Activated T-cell treated with anti-CD3 and anti-CD28 coated beads, Interleukin-2, amount 50 U/mL, for 24 hours (primary cell): ENCODE measurements at regions not wholly inside any gene's neighbourhood (a gene's known extent, or its start where the extent isn't known, plus 50 kb on each side); places are given as distances from the start of the nearest gene placed in this dataset.

Experiments used
- DNase-seq: peaks from one replicate; pipeline ENCODE4 v3.0.0-alpha.2; 2020
- H3K27ac Mint-ChIP-seq: 2 replicates; pipeline ENCODE4 v1.8.0; 2020; ENCODE audit warnings: mild to moderate bottlenecking, mixed read lengths
- H3K27me3 Mint-ChIP-seq: 2 replicates; pipeline ENCODE4 v1.8.0; 2020; ENCODE audit warnings: mixed read lengths
- H3K36me3 Mint-ChIP-seq: 2 replicates; pipeline ENCODE4 v1.8.0; 2020; ENCODE audit warnings: low read depth, mixed read lengths
- H3K4me1 Mint-ChIP-seq: 2 replicates; pipeline ENCODE4 v1.8.0; 2020; ENCODE audit warnings: low read depth, mixed read lengths
- H3K4me3 Mint-ChIP-seq: 2 replicates; pipeline ENCODE4 v1.8.0; 2020; ENCODE audit warnings: mild to moderate bottlenecking, moderate library complexity, mixed read lengths
- H3K9me3 Mint-ChIP-seq: 2 replicates; pipeline ENCODE4 v1.8.0; 2020; ENCODE audit warnings: mixed read lengths

DNA sequence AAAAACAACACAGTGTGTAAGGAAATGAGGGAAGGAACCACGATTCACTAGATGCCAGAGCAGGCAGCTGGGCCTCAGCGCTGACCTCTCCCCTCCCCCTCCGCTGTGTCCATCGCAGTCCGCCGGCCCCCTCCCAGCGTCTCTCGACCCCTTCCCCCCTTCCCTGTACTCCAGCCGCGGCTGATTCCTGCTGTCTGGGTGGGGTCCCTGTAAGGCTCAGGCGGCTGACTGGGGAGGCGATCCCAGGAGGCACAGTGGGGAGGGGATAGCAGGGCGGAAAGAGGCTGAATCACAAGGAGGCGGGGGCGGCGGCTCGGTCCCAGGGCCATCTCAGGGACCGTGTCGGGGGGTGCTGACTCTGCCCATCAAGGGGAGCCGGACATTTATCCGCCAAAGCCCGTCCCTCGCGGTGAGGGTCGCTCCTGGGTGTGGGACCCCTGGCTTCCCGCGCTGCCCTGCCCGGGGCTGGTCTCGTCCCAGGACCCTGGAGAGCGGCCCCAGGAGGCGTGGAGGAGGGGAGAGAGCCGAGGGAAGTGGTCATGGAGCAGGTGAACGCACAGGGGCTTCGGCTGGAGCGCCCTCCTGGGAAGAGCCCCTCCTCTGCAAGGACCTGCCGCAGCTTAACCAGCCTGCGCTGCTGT, 241.9 kb downstream of the PTPRU start:
- DNase-seq, result no peak
- Mint-ChIP-seq H3K36me3 (no peaks in the 10 kb centered on the region), H3K4me1 (no peaks in the 10 kb centered on the region), H3K4me3 (no peak overlapping the region), H3K9me3 (no peaks in the 10 kb centered on the region), H3K27ac (no peak overlapping the region), H3K27me3 (peaks cover 59% of the 10 kb centered on the region)

DNA sequence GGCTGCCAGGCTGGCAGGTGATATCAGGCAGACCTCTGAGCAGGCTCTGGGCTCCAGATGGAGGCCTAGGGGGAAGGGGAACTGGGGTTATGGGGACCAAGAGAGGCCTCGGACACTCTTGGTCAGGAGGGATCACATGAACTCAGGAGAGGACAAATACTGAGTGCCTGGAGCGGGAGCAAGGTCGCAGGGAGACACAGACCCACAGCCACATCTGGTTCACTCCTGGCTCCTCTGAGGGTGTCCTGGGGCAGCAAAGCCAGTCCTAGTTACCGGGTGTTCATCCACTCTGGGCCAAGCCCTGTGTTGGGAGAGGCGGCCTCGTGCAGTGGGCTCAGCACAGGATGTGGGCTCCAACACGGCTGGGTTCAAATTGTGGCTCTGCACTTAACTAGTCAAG, 239.0 kb downstream of the PTPRU start:
- Mint-ChIP-seq H3K9me3 (no peaks in the 10 kb centered on the region), H3K27me3 (peaks cover 63% of the 10 kb centered on the region), H3K4me1 (no peaks in the 10 kb centered on the region), H3K36me3 (no peaks in the 10 kb centered on the region), H3K27ac (no peak overlapping the region), H3K4me3 (no peak overlapping the region)
- DNase-seq, result no peak

DNA sequence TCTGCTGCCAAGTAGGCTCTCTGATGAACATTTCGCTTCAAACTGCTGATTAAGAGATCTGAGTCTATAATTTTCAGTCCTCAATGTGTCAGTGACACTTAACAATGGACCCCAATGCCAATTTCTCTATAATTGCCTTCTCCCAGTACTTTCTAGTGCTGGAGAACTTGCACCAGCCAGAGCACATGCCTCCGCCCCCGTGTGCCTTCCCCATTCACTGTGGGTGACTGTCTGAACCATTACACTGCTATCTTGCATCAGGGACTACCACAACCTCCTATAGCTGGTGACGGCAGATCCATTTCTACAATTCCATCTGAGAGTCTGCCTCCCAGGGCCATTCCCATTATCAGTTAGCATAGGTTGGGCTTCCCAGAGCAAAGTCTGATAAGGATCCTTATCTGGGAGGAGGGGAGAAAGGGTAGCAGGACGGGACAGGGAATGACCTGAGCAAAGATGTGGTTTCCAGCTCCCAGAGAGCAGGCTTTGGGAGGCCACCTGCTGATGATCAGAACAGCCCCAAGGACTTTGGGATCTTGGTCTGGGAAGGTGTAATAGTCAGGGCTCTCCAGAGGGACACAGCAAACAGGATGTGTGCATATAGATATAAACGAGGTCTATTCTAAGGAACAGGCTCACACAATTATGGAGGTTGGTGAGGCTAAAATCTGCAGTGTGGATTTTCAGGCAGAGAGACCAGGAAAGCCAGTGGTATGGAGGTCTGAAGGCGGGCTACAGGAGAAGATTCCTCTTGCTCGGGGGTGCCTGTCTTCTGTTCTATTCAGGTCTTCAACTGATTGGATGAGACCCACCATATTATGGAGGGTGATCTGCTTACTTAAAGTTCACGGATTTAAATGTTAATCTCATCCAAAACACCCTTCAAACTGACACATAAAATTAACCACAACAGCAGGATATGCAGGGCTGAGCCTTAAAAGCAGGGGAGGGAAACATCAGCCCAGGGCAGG, 238.2 kb downstream of the PTPRU start:
- Mint-ChIP-seq H3K4me1 (no peaks in the 10 kb centered on the region), H3K4me3 (no peak overlapping the region), H3K27ac (no peak overlapping the region), H3K27me3 (peaks cover 63% of the 10 kb centered on the region), H3K36me3 (no peaks in the 10 kb centered on the region), H3K9me3 (no peaks in the 10 kb centered on the region)
- no peak for DNase-seq

DNA sequence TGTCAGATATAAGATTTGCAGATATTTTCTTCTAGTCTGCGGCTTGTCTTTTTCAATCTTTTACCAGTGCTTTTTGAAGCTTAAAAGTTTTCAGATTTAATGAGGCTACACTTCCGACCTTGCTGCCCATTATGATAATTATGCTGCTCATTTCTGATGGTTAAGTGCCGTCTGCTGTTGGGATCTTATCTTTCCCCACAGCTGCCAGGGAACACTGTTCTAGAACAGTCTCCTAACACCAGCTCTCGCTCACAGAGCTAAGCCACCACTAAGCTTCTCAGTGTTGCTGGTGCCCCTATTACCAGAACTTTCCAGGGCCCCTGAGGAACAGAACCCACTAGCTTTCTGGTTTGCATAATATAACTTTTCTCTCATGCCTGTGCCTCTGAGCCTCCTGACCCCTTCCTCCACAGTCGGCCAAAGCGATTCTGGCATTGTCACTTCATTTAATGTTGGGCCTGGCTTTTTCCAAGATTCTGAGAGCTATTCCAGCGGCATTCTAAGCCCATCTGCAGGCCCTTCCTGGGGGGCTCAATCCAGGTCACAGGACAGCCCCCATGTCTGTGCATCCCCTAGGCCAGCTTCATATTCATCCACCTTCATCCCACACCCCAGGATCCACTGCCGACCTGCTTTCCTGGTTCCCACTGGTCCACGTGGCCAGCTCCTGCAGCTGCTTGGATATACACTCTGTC, 237.0 kb downstream of the PTPRU start:
- Mint-ChIP-seq H3K9me3 (no peaks in the 10 kb centered on the region), H3K27me3 (peaks cover 58% of the 10 kb centered on the region), H3K4me3 (no peak overlapping the region), H3K27ac (no peak overlapping the region), H3K36me3 (no peaks in the 10 kb centered on the region), H3K4me1 (no peaks in the 10 kb centered on the region)
- DNase-seq, result no peak

DNA sequence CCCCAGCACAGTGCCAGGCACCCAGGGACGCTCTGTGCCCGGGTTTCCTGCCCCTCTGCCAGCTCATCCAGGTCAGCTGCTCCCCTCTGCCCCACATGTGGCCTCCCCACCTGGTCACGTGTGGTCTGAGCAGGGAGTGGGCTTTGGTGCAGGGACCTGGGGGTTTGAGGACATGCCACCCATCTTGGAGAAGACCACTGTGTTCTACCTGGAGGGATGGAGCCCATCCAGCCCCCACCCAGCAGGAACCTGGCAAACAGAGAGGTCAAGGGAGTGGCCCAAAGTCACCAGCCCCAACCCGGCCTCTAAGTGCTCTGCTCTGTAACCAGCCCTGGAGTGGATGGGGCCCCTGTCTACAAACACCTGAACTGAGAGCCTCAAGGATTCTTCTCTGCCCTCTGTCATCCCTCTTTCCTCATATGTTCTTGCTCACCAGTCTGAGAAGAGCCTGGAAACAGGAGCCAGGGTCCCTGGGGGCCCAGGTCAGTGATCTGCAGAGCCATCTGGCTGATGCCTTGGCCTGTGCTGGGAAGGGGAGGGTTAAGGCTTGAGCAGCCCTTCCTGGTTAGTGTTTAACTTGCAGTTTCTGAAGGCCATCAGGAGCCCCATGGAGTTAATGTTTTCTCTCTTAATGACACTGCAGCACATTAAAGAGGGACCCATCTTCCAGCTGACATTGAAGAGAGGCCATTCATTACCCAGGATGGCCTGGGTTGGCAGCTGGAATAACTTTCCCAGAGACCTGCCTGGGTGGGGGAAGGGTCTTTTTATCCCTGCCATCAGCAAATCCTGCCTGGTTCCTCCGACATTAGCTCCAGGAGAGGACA, 235.4 kb downstream of the PTPRU start:
- peaks cover 49% of the 10 kb centered on the region for H3K27me3 Mint-ChIP-seq

DNA sequence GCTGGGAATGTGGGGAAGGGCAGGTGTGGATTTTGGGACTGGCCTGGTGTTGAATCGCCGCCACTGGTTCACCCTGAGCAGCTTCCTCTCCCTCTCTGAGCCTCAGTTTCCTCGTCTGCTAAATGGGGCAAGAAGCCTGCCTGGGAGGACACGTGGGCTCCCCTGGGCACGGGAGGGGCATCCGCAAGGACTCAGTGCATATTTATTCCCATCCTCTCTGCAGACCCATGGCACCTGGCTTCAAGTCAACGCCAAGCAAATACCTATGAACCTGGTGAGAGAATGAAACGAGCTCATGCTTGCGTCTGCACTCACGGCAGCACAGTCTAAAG, 234.4 kb downstream of the PTPRU start:
- no peak for DNase-seq
- peaks cover 41% of the 10 kb centered on the region for H3K27me3 Mint-ChIP-seq
- no peak overlapping the region for H3K4me3 Mint-ChIP-seq
- no peaks in the 10 kb centered on the region for H3K9me3 Mint-ChIP-seq
- H3K27ac Mint-ChIP-seq, result no peak overlapping the region
- H3K36me3 Mint-ChIP-seq, result no peaks in the 10 kb centered on the region
- H3K4me1 Mint-ChIP-seq, result no peaks in the 10 kb centered on the region

More for the DNA sequence above, 235.4 kb downstream of the PTPRU start:
- H3K9me3 Mint-ChIP-seq, result no peaks in the 10 kb centered on the region
- no peak overlapping the region for H3K4me3 Mint-ChIP-seq
- no peak for DNase-seq
- no peak overlapping the region for H3K27ac Mint-ChIP-seq
- no peaks in the 10 kb centered on the region for H3K36me3 Mint-ChIP-seq
- H3K4me1 Mint-ChIP-seq, result no peaks in the 10 kb centered on the region

DNA sequence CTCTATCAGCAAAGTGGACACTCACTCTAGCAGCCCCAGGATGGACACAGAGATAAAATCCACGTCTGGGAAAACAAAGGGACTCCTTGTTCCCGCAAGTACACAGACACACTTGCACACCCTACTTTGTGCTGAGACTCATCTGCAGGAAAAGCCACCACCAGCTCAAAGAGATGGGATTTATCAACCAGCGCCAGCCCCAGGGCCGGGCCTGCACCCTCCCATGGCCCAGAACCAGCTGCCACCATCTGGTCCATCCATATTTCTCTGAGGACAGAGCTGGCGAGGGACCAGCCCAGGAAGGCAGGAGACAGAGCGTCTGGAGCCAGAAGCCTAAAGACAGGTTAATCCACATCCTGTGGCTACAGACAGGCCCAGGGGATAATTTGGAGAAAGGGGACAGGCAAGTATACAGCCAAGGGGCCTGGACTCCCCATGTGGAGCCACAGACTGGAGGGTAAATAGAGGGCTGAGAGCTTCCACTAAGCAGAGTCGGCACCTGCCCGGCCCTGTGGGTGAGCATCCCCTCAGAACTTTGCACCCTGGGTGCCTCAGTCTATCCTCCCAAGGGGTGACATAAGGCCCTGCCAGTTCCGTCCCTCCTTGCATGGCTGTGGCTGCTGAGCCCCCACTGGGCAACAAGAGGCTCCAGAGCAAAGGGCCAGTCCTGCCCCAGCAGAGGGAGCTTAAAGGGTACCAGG, 233.9 kb downstream of the PTPRU start:
- DNase-seq, result no peak
- Mint-ChIP-seq H3K27me3 (peaks cover 36% of the 10 kb centered on the region), H3K27ac (no peak overlapping the region), H3K4me1 (no peaks in the 10 kb centered on the region), H3K36me3 (no peaks in the 10 kb centered on the region), H3K9me3 (no peaks in the 10 kb centered on the region), H3K4me3 (no peak overlapping the region)

DNA sequence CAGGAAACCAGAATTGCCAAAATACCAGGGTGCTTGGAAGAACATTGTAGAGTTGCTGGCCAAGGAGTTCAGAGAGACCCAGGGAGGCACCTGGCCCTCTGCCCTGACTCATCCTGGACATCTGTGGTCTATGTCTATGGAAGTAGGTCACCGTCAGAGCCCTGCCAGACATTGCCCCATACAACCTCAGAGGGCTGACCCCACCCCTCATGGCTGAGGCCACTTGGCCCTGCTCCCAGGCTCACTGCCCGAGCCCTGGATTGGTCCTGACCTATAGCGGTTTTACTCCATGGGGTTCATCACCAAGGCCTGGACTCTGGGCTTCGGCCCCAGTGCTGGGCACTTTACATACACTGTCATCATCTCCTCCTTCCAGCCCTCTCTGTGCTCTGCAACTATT, 233.1 kb downstream of the PTPRU start:
- DNase-seq, result no peak
- no peak overlapping the region for H3K27ac Mint-ChIP-seq
- H3K4me3 Mint-ChIP-seq, result no peak overlapping the region
- peaks cover 29% of the 10 kb centered on the region for H3K27me3 Mint-ChIP-seq
- H3K36me3 Mint-ChIP-seq, result no peaks in the 10 kb centered on the region
- H3K4me1 Mint-ChIP-seq, result no peaks in the 10 kb centered on the region
- peaks cover 1% of the 10 kb centered on the region for H3K9me3 Mint-ChIP-seq

DNA sequence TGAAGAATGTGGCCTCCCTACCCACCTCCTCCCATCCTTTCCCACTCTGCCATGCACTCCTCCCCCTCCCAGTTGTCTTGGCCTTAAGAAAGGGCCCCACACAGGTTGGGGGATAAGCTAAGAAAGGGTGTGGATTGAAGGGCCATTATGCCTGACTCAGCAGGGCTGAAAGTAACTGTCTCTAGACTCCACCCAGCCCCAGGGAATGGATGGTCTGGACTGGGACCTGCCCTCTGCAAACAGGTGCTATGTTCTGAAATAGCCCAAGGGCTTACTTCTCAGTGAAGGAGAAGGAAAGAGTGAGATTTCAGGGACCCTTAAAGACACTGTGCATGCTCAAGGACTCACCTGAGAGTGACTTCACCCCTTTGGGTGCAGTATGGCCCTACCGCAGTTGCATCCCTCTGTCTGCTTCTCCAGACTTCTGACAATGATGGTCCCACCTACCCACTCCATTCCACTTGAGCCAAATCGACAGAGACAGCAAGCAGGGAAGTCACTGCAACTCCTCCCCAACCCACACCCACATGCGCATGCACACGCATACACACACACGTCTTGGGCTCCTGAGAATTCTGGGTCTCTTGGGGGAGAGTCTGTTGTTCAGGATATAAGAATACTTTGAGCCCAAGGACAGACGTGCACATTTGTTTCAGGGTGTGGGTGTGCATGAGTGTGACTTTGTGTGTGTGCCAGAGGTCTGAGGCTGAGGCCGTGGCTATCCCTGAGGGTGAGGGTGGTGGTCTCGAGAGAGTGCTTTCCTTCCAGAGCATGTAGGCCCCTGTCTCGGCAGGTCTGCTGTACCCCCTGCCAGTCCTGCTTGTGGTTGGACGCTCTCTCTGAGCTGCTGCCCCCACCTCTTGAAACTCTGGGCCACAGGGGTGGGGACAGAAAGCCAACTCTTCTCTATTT, 231.9 kb downstream of the PTPRU start:
- Mint-ChIP-seq H3K27ac (no peak overlapping the region), H3K4me3 (no peak overlapping the region), H3K36me3 (no peaks in the 10 kb centered on the region), H3K9me3 (peaks cover 2% of the 10 kb centered on the region), H3K27me3 (peaks cover 18% of the 10 kb centered on the region), H3K4me1 (no peaks in the 10 kb centered on the region)
- no peak for DNase-seq

DNA sequence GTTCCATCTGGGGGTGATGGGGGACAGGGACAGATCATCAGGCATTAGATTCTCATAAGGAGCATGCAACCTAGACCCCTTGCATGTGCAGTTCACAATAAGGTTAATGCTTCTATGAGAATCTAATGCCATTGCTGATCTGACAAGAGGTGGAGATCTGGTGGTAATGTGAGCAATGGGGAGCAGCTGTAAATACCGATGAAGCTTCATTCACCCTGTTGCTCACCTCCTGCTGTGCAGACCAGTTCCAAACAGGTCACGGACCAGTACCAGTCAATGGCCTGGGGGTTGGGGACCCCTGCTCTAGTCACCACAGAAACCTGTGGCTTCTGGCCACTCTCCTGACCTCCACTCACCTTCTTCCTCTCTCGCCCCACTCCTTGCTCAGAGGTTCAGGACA, 229.9 kb downstream of the PTPRU start:
- Mint-ChIP-seq H3K36me3 (no peaks in the 10 kb centered on the region), H3K27ac (no peak overlapping the region), H3K4me3 (no peak overlapping the region), H3K9me3 (peaks cover 2% of the 10 kb centered on the region), H3K4me1 (no peaks in the 10 kb centered on the region), H3K27me3 (peaks cover 18% of the 10 kb centered on the region)
- no peak for DNase-seq

DNA sequence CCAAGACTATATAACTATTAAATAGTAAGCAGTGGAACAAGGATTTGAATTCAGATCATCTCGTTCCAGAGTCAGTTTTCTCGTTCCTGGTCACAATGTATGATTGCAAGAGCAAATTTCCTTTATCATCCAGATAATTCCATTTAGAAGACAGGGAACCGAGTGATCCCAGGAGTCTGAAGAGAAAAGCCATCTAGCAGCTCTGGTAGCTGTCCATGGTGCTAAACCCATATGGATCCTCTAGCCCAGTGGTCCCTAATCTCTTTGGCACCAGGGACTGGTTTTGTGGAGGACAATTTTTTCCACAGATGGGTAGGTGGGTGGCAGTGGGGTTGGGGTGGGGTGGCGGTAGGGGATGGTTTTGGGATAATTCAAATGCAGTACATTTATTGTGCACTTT, 229.4 kb downstream of the PTPRU start:
- H3K27ac Mint-ChIP-seq, result no peak overlapping the region
- no peaks in the 10 kb centered on the region for H3K4me1 Mint-ChIP-seq
- DNase-seq, result no peak
- no peak overlapping the region for H3K4me3 Mint-ChIP-seq
- H3K36me3 Mint-ChIP-seq, result no peaks in the 10 kb centered on the region
- H3K27me3 Mint-ChIP-seq, result peaks cover 14% of the 10 kb centered on the region
- peaks cover 2% of the 10 kb centered on the region for H3K9me3 Mint-ChIP-seq

DNA sequence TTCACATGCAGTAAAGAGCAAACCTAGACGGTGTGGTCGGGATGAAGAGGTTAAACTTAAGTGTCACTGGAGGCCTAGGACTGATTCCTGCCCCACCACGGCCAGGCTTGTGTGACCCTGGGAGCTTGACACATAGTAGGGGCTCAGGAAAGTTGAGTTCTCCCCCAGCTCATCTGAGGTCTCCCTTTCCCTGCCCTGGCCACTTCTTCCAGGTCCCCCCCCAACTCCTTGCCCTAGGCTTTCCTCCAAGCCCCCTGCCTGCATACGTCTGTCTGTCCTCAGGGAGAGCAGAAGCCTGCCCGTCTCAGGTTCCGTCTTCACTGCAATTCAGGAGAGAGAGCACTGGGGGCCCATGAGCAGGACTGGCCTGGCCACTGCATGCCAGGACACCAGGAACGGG, 225.8 kb downstream of the PTPRU start:
- Mint-ChIP-seq H3K36me3 (no peaks in the 10 kb centered on the region), H3K9me3 (peaks cover 2% of the 10 kb centered on the region), H3K4me1 (no peaks in the 10 kb centered on the region), H3K27ac (no peak overlapping the region), H3K4me3 (no peak overlapping the region), H3K27me3 (peaks cover 3% of the 10 kb centered on the region)
- no peak for DNase-seq

DNA sequence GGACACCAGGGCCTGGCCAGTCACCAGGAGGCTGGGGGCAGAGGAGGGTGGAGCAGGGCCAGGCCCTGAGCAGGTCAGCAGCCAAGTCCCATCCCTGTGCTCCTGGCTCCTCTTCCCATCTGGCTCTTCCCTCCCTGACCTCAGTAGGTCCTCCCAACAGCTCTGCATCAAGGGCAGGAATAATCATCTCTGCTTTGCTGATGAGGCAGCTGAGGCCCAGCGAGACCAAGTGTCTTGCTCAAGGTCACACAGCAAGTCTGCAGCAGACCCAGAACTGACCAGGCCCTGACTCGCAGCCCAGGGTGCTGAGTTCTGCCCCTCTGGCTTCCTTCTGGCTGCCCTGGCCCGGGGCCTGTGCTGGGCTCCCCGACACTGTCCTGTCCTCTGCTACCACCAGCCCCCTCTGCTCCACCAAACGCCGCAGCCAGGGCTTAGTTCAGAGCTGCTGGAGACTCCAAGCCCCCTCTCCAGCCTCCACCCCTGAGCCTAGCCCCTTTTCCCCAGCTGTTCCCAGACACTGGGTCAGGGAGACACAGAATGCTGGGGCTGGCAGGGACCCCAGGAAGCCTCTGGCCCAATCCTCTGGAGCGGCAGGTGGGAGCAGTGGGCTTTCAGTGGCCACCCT, 224.9 kb downstream of the PTPRU start:
- DNase-seq, result no peak
- H3K4me3 Mint-ChIP-seq, result no peak overlapping the region
- peaks cover 2% of the 10 kb centered on the region for H3K27me3 Mint-ChIP-seq
- H3K9me3 Mint-ChIP-seq, result peaks cover 2% of the 10 kb centered on the region
- H3K27ac Mint-ChIP-seq, result no peak overlapping the region
- no peaks in the 10 kb centered on the region for H3K4me1 Mint-ChIP-seq
- H3K36me3 Mint-ChIP-seq, result no peaks in the 10 kb centered on the region
